ENCODE measurements at regions not wholly inside any gene's neighbourhood (a gene's known extent, or its start where the extent isn't known, plus 50 kb on each side); places are given as distances from the start of the nearest gene placed in this dataset.
"Not testable (repeated sequence)": the region's sequence is repeated elsewhere in the genome, so short reads cannot be mapped to it uniquely, and the experiment has no call there.

- no peak for DNase-seq (ENCODE audit: low read depth)
Observed at GRCh38 chr10:80750268-80750667, 212.6 kb downstream of the SH2D4B start.

- DNase-seq (ENCODE audit: low read depth), result no peak
Observed at GRCh38 chr10:80751940-80752339, 214.2 kb downstream of the SH2D4B start.

- DNase-seq (ENCODE audit: low read depth), result no peak
Observed at GRCh38 chr10:80753612-80754011, 215.9 kb downstream of the SH2D4B start.

- DNase-seq (ENCODE audit: low read depth), result no peak
Observed at GRCh38 chr10:80755893-80756292, 218.2 kb downstream of the SH2D4B start.

GRCh38 chr10:80759693-80760092 lies 222.0 kb downstream of the SH2D4B start:
- no peak for DNase-seq (ENCODE audit: low read depth)

GRCh38 chr10:80760914-80761371 lies 223.2 kb downstream of the SH2D4B start:
- DNase-seq (ENCODE audit: low read depth), result no peak

- DNase-seq (ENCODE audit: low read depth), result no peak
Observed at GRCh38 chr10:80767963-80768362, 230.3 kb downstream of the SH2D4B start.

- DNase-seq (ENCODE audit: low read depth), result no peak
Observed at GRCh38 chr10:80769700-80770160, 232.0 kb downstream of the SH2D4B start.

GRCh38 chr10:80770239-80770638 lies 232.5 kb downstream of the SH2D4B start:
- DNase-seq (ENCODE audit: low read depth), result no peak

GRCh38 chr10:80771285-80771684 lies 233.6 kb downstream of the SH2D4B start:
- no peak for DNase-seq (ENCODE audit: low read depth)

GRCh38 chr10:80771902-80772555 lies 234.3 kb downstream of the SH2D4B start:
- DNase-seq (ENCODE audit: low read depth), result no peak

GRCh38 chr10:80772596-80772995 lies 234.9 kb downstream of the SH2D4B start:
- no peak for DNase-seq (ENCODE audit: low read depth)

GRCh38 chr10:80784695-80785094 lies 247.0 kb downstream of the SH2D4B start:
- DNase-seq (ENCODE audit: low read depth), result no peak

GRCh38 chr10:80786322-80786721 lies 248.6 kb downstream of the SH2D4B start:
- no peak for DNase-seq (ENCODE audit: low read depth)

GRCh38 chr10:80787952-80788351 lies 250.2 kb downstream of the SH2D4B start:
- no peak for DNase-seq (ENCODE audit: low read depth)

GRCh38 chr10:80794994-80795393 lies 257.3 kb downstream of the SH2D4B start:
- DNase-seq (ENCODE audit: low read depth), result no peak

- no peak for DNase-seq (ENCODE audit: low read depth)
Observed at GRCh38 chr10:80805343-80806020, 267.8 kb downstream of the SH2D4B start.

- no peak for DNase-seq (ENCODE audit: low read depth)
Observed at GRCh38 chr10:80814147-80814652, 276.5 kb downstream of the SH2D4B start.

GRCh38 chr10:80829151-80829550 lies 291.4 kb downstream of the SH2D4B start:
- DNase-seq (ENCODE audit: low read depth), result no peak

GRCh38 chr10:80829562-80829961 lies 291.9 kb downstream of the SH2D4B start:
- no peak for DNase-seq (ENCODE audit: low read depth)

GRCh38 chr10:80832693-80833092 lies 295.0 kb downstream of the SH2D4B start:
- DNase-seq (ENCODE audit: low read depth), result not testable (repeated sequence)

GRCh38 chr10:80855348-80855971 lies 317.8 kb downstream of the SH2D4B start:
- DNase-seq (ENCODE audit: low read depth), result no peak

GRCh38 chr10:80856186-80856585 lies 318.5 kb downstream of the SH2D4B start:
- DNase-seq (ENCODE audit: low read depth), result no peak

All from Daoy (cell line).